SH-SY5Y (cell line): ENCODE measurements at regions not wholly inside any gene's neighbourhood (a gene's known extent, or its start where the extent isn't known, plus 50 kb on each side); places are given as distances from the start of the nearest gene placed in this dataset.

Experiments
- GATA2 ChIP-seq: IDR thresholded peaks from 2 replicates; pipeline ENCODE4 v1.6.1; 2011; ENCODE audit warnings: mild to moderate bottlenecking, low read depth, low read length
- GATA3 ChIP-seq: IDR thresholded peaks from 2 replicates; pipeline ENCODE4 v1.6.1; 2011; ENCODE audit warnings: low read depth, mild to moderate bottlenecking, low read length, moderate library complexity

DNA sequence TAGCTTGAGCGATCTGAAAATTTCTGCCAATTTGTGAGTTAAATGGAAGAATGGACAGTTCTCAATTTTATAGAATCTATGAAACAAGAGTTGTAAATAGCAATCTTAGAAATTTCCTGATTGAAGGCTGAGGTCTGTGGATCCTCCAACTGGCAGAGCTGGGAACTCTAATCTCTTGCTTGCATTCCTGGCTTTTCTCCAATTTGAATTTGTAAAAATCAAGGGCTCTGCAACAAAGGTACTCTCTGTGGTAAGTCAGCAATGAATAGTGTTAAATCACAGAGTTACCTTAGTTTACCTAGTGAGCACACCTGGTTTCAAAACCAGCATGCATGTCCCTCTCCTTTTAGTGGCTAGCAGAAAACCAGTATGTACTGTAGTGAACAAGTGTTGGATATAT, 1070.5 kb downstream of the TDRD15 start:
- TF ChIP-seq GATA3 = no peak
- TF ChIP-seq GATA2 = no peak

- TF ChIP-seq GATA3 = no peak
- no peak for TF ChIP-seq GATA2
Observed at GRCh38 chr2:22196806-22197205, 1073.0 kb downstream of the TDRD15 start.

- no peak for TF ChIP-seq GATA3
- no peak for TF ChIP-seq GATA2
Observed at GRCh38 chr2:22198381-22199283, 1074.9 kb downstream of the TDRD15 start.

DNA sequence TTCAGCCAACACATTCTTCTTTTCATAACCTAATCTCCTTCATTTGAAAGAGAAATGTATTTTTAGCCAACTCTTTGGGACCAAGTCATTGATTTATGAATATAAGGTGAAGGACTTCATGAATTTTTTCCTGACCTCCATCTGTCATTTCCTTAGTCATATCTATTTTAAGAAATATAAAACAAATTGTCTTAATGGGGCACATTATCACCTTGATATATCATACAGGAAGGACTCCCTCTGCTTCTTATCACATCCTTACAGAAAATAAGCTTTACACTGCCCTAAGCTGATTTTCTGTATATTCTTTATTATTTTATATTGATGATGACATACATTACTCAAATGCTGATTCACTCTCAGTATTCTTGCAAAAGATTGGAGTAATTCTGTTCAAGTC, 1076.2 kb downstream of the TDRD15 start:
- TF ChIP-seq GATA3 (no peak), GATA2 (no peak)

- TF ChIP-seq GATA2 (no peak), GATA3 (no peak)
Observed at GRCh38 chr2:22209545-22209944, 1085.8 kb downstream of the TDRD15 start.

DNA sequence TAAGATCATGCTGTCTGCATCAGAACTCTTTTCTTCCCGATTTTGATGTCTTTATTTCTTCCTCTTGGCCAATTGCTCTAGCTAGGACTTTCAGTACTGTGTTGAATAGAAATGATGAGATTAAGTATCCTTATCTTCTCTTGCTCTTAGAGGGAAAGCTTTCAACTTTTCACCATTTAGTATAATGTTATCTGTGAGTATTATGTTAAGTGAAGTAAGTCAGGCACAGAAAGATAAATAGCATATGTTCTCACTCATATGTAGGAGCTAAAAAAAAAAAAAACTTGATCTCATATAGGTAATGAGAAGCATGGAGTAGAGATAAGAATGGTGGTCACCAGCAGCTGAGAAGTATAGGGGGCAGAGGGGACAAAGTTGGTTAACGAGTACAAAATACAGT, 1089.5 kb downstream of the TDRD15 start:
- TF ChIP-seq GATA2 (no peak), GATA3 (no peak)

DNA sequence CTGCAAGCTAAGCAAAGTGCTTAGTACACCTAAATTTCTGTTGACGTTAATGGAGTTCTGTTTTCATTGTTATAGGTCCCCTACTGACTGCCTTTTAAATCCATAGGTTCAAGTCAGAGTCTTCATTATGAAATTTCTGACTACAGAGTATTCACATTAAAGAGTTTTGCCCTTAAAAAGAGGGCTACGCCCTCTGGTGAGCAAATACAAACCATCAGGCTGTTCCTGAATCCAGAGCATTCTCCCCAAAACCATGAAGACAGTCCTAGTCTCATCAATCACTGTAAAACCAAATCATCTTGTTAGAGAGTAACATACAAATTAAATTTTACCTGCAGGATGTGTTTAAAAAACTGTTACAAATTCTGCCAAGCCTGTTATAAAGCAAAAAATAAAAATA, 1091.7 kb downstream of the TDRD15 start:
- TF ChIP-seq GATA2 (no peak), GATA3 (no peak)

DNA sequence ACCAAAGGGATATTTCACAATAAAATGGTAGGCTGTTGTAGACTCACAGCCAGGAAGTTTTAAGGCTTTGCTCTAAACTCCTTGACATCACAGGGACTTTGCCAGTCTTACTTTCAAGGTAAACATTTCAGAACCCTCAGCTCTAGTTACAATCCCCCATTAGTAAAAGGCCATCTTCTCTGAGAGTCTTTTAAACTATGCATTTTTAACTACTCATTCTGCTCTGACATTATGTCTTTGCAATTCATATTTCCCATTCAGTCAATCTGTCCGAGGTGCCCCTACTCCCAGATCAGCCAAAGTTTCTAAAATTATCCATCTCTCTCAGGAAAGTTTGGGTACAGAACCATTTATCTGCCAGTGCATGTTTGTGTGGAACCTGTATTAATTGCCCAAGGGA, 1094.1 kb downstream of the TDRD15 start:
- TF ChIP-seq GATA2 (no peak), GATA3 (no peak)

- no peak for TF ChIP-seq GATA3
- TF ChIP-seq GATA2 = no peak
Observed at GRCh38 chr2:22221006-22221405, 1097.2 kb downstream of the TDRD15 start.

DNA sequence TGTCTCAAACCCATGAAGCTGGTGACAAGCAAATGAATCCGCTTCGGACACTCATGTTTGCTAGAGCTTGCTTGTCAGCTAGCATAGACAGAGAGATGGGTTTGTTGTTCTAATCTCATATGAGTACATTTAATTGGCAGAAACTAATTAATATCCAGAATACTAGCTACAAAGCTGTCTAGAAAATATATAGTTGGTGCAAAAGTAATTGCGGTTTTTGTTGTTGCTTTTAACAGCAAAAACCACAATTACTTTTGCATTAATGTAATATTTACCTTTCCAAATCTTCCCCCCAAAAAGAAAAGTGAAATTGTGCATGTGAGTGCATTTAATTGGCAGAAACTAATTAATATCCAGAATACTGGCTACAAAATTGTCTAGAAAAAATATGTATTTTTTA, 1115.2 kb downstream of the TDRD15 start:
- TF ChIP-seq GATA3 = no peak
- no peak for TF ChIP-seq GATA2

DNA sequence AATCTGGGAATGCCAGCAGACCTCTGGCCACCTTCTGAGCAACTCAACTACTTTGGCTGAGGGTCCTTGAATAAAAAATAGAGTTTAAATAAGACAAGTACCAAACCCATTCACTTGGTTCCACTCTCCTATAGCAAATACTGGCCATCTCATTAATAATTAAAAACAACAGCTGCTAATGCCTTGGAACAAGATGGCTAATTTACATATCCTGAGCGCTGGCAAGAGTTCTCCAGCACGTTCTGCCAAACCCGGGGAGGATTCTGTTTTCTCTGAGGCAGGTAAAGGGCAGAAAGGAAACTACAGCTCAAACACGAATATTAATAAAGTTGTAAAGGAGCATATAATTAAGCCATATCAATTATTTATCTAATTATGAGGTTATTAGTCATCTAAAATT, 1123.7 kb downstream of the TDRD15 start:
- no peak for TF ChIP-seq GATA2
- TF ChIP-seq GATA3 = no peak

GRCh38 chr2:22248851-22249250, 1125.1 kb downstream of the TDRD15 start:
- TF ChIP-seq GATA2 (no peak), GATA3 (no peak)

- no peak for TF ChIP-seq GATA2
- TF ChIP-seq GATA3 = no peak
Observed at GRCh38 chr2:22253171-22253570, 1129.4 kb downstream of the TDRD15 start.

DNA sequence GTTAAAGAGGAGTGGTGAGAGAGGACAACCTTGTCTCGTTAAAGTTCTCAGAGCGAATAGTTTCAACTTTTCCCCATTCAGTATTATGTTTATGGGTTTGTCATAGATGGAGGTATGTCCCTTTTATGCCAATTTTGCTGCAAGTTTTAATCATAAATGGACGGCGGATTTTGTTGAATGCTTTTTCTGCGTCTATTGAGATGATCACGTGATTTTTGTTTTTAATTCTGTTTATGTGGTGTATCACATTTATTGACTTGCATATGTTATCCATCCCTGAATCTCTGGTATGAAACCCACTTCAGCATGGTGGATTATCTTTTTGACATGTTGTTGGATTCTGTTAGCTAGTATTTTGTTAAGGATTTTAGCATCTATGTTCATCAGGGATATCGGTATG, 1123.8 kb upstream of the KLHL29 start:
- TF ChIP-seq GATA3 (no peak), GATA2 (no peak)

GRCh38 chr2:22270341-22270740, 1114.6 kb upstream of the KLHL29 start:
- no peak for TF ChIP-seq GATA2
- no peak for TF ChIP-seq GATA3
